ENCODE measurements at regions not wholly inside any gene's neighbourhood (a gene's known extent, or its start where the extent isn't known, plus 50 kb on each side); places are given as distances from the start of the nearest gene placed in this dataset.

GRCh38 chr4:148843625-148844024 lies 401.4 kb upstream of the NR3C2 start:
- TF ChIP-seq YY1 (IDR thresholded peaks at IDR 0.05; ENCODE audit: insufficient read depth, insufficient read length): no peak
- TF ChIP-seq ZNF274 (IDR thresholded peaks at IDR 0.05; ENCODE audit: low read depth, low read length): no peak

Data from NT2/D1 (cell line).